ENCODE measurements at regions not wholly inside any gene's neighbourhood (a gene's known extent, or its start where the extent isn't known, plus 50 kb on each side); places are given as distances from the start of the nearest gene placed in this dataset.

- Histone ChIP-seq H3K79me2 (ENCODE audit: insufficient read depth, low read length) (no peaks in the 10 kb centered on the region), H3K9me2 (ENCODE audit: low read depth, low read length) (no peaks in the 10 kb centered on the region), H3K36me3 (ENCODE audit: insufficient read depth, low read length) (no peaks in the 10 kb centered on the region), H3K4me1 (ENCODE audit: insufficient read depth, low read length, severe bottlenecking) (no peaks in the 10 kb centered on the region), H3K9me3 (ENCODE audit: low read length) (no peaks in the 10 kb centered on the region), H3K27me3 (ENCODE audit: insufficient read depth, low read length) (no peaks in the 10 kb centered on the region), H3K4me3 (ENCODE audit: low read depth, low read length, poor library complexity, severe bottlenecking) (no peak overlapping the region), H3K4me2 (ENCODE audit: low read length) (no peak overlapping the region), H4K20me1 (ENCODE audit: insufficient read depth, low read length) (no peaks in the 10 kb centered on the region), H3K27ac (ENCODE audit: low read depth, low read length, poor library complexity, severe bottlenecking) (no peak overlapping the region), H2AFZ (ENCODE audit: low read length) (no peak overlapping the region), H3K9ac (ENCODE audit: low read length) (no peak overlapping the region), H3F3A (ENCODE audit: insufficient read depth, low read length) (no peaks in the 10 kb centered on the region)
- TF ChIP-seq EZH2 (IDR thresholded peaks at IDR 0.05; ENCODE audit: borderline replicate concordance, low read length) (no peak), CTCF (IDR thresholded peaks at IDR 0.05; ENCODE audit: low read length) (no peak)
These were observed 613.4 kb downstream of the PLCL1 start for GRCh38 chr2:198417836-198418235.

- H4K20me1 ChIP-seq (ENCODE audit: insufficient read depth, low read length): no peaks in the 10 kb centered on the region
- H3K4me3 ChIP-seq (ENCODE audit: low read depth, low read length, poor library complexity, severe bottlenecking): no peak overlapping the region
- TF ChIP-seq CTCF (IDR thresholded peaks at IDR 0.05; ENCODE audit: low read length): no peak
- TF ChIP-seq EZH2 (IDR thresholded peaks at IDR 0.05; ENCODE audit: borderline replicate concordance, low read length): no peak
- no peaks in the 10 kb centered on the region for H3K9me3 ChIP-seq (ENCODE audit: low read length)
- no peak overlapping the region for H3K27ac ChIP-seq (ENCODE audit: low read depth, low read length, poor library complexity, severe bottlenecking)
- no peaks in the 10 kb centered on the region for H3F3A ChIP-seq (ENCODE audit: insufficient read depth, low read length)
- no peaks in the 10 kb centered on the region for H3K9me2 ChIP-seq (ENCODE audit: low read depth, low read length)
- no peaks in the 10 kb centered on the region for H3K4me1 ChIP-seq (ENCODE audit: insufficient read depth, low read length, severe bottlenecking)
- H3K4me2 ChIP-seq (ENCODE audit: low read length): no peak overlapping the region
- no peaks in the 10 kb centered on the region for H3K36me3 ChIP-seq (ENCODE audit: insufficient read depth, low read length)
- H3K79me2 ChIP-seq (ENCODE audit: insufficient read depth, low read length): no peaks in the 10 kb centered on the region
- H3K27me3 ChIP-seq (ENCODE audit: insufficient read depth, low read length): no peaks in the 10 kb centered on the region
- H2AFZ ChIP-seq (ENCODE audit: low read length): no peak overlapping the region
- H3K9ac ChIP-seq (ENCODE audit: low read length): no peak overlapping the region
These were observed 610.6 kb downstream of the PLCL1 start for GRCh38 chr2:198414976-198415375.

DNA sequence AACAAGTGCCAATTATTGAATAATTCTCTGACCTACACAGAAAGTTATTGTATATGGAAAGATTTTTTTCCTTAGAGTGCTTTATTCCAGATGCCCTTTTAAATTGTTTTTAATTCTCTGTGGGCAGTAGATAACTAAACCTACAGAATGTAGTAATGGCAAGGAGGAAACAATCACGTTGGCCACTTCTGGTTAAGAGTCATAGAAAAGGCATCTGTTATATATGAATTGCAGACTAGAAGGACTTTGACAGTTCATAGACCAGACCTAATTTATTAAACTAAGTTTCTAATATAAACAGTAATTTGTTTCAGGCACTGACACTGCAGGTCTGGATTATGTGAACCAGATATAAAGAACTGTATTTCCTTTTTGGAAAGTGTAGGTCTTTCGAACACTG, 607.5 kb downstream of the PLCL1 start:
- Histone ChIP-seq H3K36me3 (ENCODE audit: insufficient read depth, low read length) (no peaks in the 10 kb centered on the region), H3F3A (ENCODE audit: insufficient read depth, low read length) (no peaks in the 10 kb centered on the region), H3K9ac (ENCODE audit: low read length) (no peak overlapping the region), H2AFZ (ENCODE audit: low read length) (no peak overlapping the region), H4K20me1 (ENCODE audit: insufficient read depth, low read length) (no peaks in the 10 kb centered on the region), H3K4me2 (ENCODE audit: low read length) (no peak overlapping the region), H3K9me3 (ENCODE audit: low read length) (no peaks in the 10 kb centered on the region), H3K27ac (ENCODE audit: low read depth, low read length, poor library complexity, severe bottlenecking) (no peak overlapping the region), H3K79me2 (ENCODE audit: insufficient read depth, low read length) (no peaks in the 10 kb centered on the region), H3K4me3 (ENCODE audit: low read depth, low read length, poor library complexity, severe bottlenecking) (no peak overlapping the region), H3K4me1 (ENCODE audit: insufficient read depth, low read length, severe bottlenecking) (no peaks in the 10 kb centered on the region), H3K9me2 (ENCODE audit: low read depth, low read length) (no peaks in the 10 kb centered on the region), H3K27me3 (ENCODE audit: insufficient read depth, low read length) (no peaks in the 10 kb centered on the region)
- TF ChIP-seq CTCF (IDR thresholded peaks at IDR 0.05; ENCODE audit: low read length) (no peak), EZH2 (IDR thresholded peaks at IDR 0.05; ENCODE audit: borderline replicate concordance, low read length) (no peak)

Data from OCI-LY1 (cell line).